K562 (cell line): ENCODE measurements at regions not wholly inside any gene's neighbourhood (a gene's known extent, or its start where the extent isn't known, plus 50 kb on each side); places are given as distances from the start of the nearest gene placed in this dataset.
A peak's percentile ranks its signal among the peaks of the same experiment; 100 is the strongest.

ENCODE experiments used
- ATAC-seq: fragments of 200-7000 bp; cut with Tn5 transposase; 3 replicates; pipeline ENCODE4 v1.9.1; 2020; ENCODE audit warnings: moderate library complexity
- BruUV-seq: library from RNA; stranded (reverse); fragments of 400-500 nt; replicated peaks from 2 replicates; lab custom pipeline; 2021; lab: Mats Ljungman, UMichigan
- CTCF ChIA-PET: fragments of 300-600 bp; formaldehyde crosslinking; extraction: SDS; loops from one replicate; lab custom pipeline; 2021; ENCODE audit warnings: low intra/inter-chr PET ratio; lab: Yijun Ruan, JAX
- POLR2A ChIA-PET: fragments of 300-600, 350-650 bp; sonication (Branson Sonifier 250); formaldehyde crosslinking; extraction: SDS; loops from one replicate; lab custom pipeline; 2021; ENCODE audit warnings: antibody characterized with exemption, inconsistent platforms; lab: Yijun Ruan, JAX
- DNase-seq, 4 experiments: peaks; one replicate each; pipeline versions ENCODE4 v3.0.0 to v3.0.0-alpha.2; 2011 to 2018; ENCODE audit warnings: low spot score in 3 of 4, mixed read lengths in 3 of 4; ENCODE audit errors: extremely low read depth in 1 of 4
- FAIRE-seq: peaks from 2 replicates; lab custom pipeline; 2011; peaks lifted over from hg19 to GRCh38; lab: Jason Lieb, UNC
- H2AFZ ChIP-seq: 2 replicates; pipeline ENCODE4 v1.6.0; 2011; ENCODE audit warnings: low read depth, low read length, control low read depth, inconsistent platforms
- H3K27ac ChIP-seq: fragments of 200-600 bp; 3 replicates; pipeline ENCODE4 v1.8.0; 2011; ENCODE audit warnings: low read depth, mild to moderate bottlenecking, control low read depth, inconsistent platforms, low read length, moderate library complexity, mixed read lengths; ENCODE audit errors: extremely low read depth
- H3K27me3 ChIP-seq, 2 experiments: fragments of 300-600 bp in 1 of 2; 2 replicates in 1 of 2; 3 replicates in 1 of 2; pipeline versions ENCODE4 v1.6.0 to v1.8.0; 2011; ENCODE audit warnings: inconsistent platforms in 2 of 2, low read length in 2 of 2, mild to moderate bottlenecking in 1 of 2, mixed read lengths in 1 of 2, moderate library complexity in 1 of 2; ENCODE audit not compliant: control insufficient read depth in 2 of 2, insufficient read depth in 2 of 2
- H3K36me3 ChIP-seq: fragments of 300-600 bp; 3 replicates; pipeline ENCODE4 v1.8.0; 2011; ENCODE audit warnings: mild to moderate bottlenecking, low read length, inconsistent platforms; ENCODE audit not compliant: control insufficient read depth, insufficient read depth
- H3K4me1 ChIP-seq, 2 experiments: fragments of 200-600 bp in 1 of 2; replicated peaks in 1 of 2; 2 replicates in 1 of 2; 3 replicates in 1 of 2; pipeline versions ENCODE4 v1.5.1 to v1.8.0; 2011; ENCODE audit warnings: inconsistent platforms in 2 of 2, low read length in 2 of 2, mild to moderate bottlenecking in 1 of 2, mixed read lengths in 1 of 2, moderate library complexity in 1 of 2; ENCODE audit not compliant: control insufficient read depth in 2 of 2, insufficient read depth in 2 of 2
- H3K4me2 ChIP-seq: 2 replicates; pipeline ENCODE4 v1.6.1; 2011; ENCODE audit warnings: low read length, control low read depth, inconsistent platforms, mixed read lengths; ENCODE audit not compliant: insufficient read depth
- H3K4me3 ChIP-seq: fragments of 200-600 bp; sonication (generic), shearing (Covaris generic); 2 replicates; pipeline ENCODE4 v1.5.1; 2016; ENCODE audit warnings: control low read depth, inconsistent platforms
- H3K79me2 ChIP-seq: fragments of 200-600 bp; 3 replicates; pipeline ENCODE4 v1.8.0; 2011; ENCODE audit warnings: low read length, inconsistent platforms; ENCODE audit not compliant: control insufficient read depth, insufficient read depth
- H3K9ac ChIP-seq, 2 experiments: 2 replicates each; pipeline versions ENCODE4 v1.6.0 to v1.6.1; 2011; ENCODE audit warnings: low read depth in 2 of 2, low read length in 2 of 2, control low read depth in 1 of 2, inconsistent platforms in 1 of 2, mild to moderate bottlenecking in 1 of 2, mixed read lengths in 1 of 2; ENCODE audit not compliant: insufficient read depth in 1 of 2
- H3K9me1 ChIP-seq: one replicate; pipeline ENCODE4 v1.6.0; 2011; ENCODE audit warnings: inconsistent platforms, mild to moderate bottlenecking, low read length, moderate library complexity; ENCODE audit not compliant: control insufficient read depth, insufficient read depth
- H3K9me3 ChIP-seq: replicated peaks from 2 replicates; pipeline ENCODE4 v1.5.1; 2011; ENCODE audit warnings: low read depth, low read length, inconsistent platforms; ENCODE audit not compliant: control insufficient read depth, insufficient read depth
- H4K20me1 ChIP-seq: replicated peaks from 2 replicates; pipeline ENCODE4 v1.6.1; 2011; ENCODE audit warnings: low read length, inconsistent platforms, mixed read lengths; ENCODE audit not compliant: control insufficient read depth, insufficient read depth
- CEBPG ChIP-seq, 3 experiments: fragments of 200-800 bp in 1 of 3; sonication (Bioruptor generic) in 1 of 3; sonication (generic) in 1 of 3; formaldehyde crosslinking in 1 of 3; IDR thresholded peaks in 2 of 3; conservative IDR thresholded peaks in 1 of 3; 2 replicates each; pipeline versions ENCODE4 v1.6.1 to v1.8.0; 2016 to 2022; ENCODE audit warnings: missing compliant biosample characterization in 2 of 3, missing genetic modification characterization in 2 of 3, mild to moderate bottlenecking in 1 of 3, missing genetic modification reagents in 1 of 3
- E2F8 ChIP-seq: fragments of 450-650 bp; IDR thresholded peaks from 2 replicates; pipeline ENCODE4 v1.7.1; 2018; ENCODE audit warnings: mild to moderate bottlenecking, low read depth; ENCODE audit not compliant: partially characterized antibody
- ETV1 ChIP-seq: fragments of 450-650 bp; conservative IDR thresholded peaks from 2 replicates; pipeline ENCODE4 v1.6.1; 2016; ENCODE audit warnings: missing genetic modification characterization, control low read depth, low read depth, missing compliant biosample characterization
- HSF4 ChIP-seq: fragments of 250-450 bp; sonication (Bioruptor Pico); IDR thresholded peaks from 2 replicates; pipeline ENCODE4 v2.1.2; 2022; ENCODE audit warnings: mild to moderate bottlenecking, moderate library complexity, borderline replicate concordance
- NUFIP1 ChIP-seq: fragments of 450-650 bp; IDR thresholded peaks from 2 replicates; pipeline ENCODE4 v1.6.1; 2018; ENCODE audit not compliant: partially characterized antibody
- SFPQ ChIP-seq: fragments of 200-400 bp; formaldehyde crosslinking; IDR thresholded peaks from 2 replicates; pipeline ENCODE4 v1.6.1; 2017; ENCODE audit warnings: mild to moderate bottlenecking, low read depth, low read length, moderate library complexity
- SMAD4 ChIP-seq: fragments of 250-450 bp; sonication (Bioruptor Pico); conservative IDR thresholded peaks from 2 replicates; pipeline ENCODE4 v1.8.0; 2021; ENCODE audit warnings: inconsistent platforms, mild to moderate bottlenecking, moderate library complexity
- ZC3H4 ChIP-seq: sonication (generic); formaldehyde crosslinking; IDR thresholded peaks from 2 replicates; pipeline ENCODE4 v1.9.0; 2021; ENCODE audit warnings: missing genetic modification reagents, borderline replicate concordance
- ZSCAN29 ChIP-seq: fragments of 450-650 bp; IDR thresholded peaks from 2 replicates; pipeline ENCODE4 v1.6.1; 2017
- WGBS: fragments of 100-300 bp; shearing (Covaris generic); methylation state at CpG from one replicate; pipeline ENCODE4 v1.1.6; 2016; ENCODE audit warnings: low coverage, mixed read lengths; ENCODE audit not compliant: insufficient coverage; ENCODE audit errors: missing lambda C conversion rate; 5-methylcytosine and 5-hydroxymethylcytosine counted together
- in situ Hi-C: fragments of 300-500 bp; cut with MboI; formaldehyde crosslinking; loops from 4 replicates; pipeline ENCODE4 v1.15.0; 2018; ENCODE audit warnings: inconsistent platforms, mixed read lengths
- intact Hi-C: fragments of 100-400 bp; cut with micrococcal nuclease; formaldehyde crosslinking; loops from 2 replicates; pipeline ENCODE4 v1.14.2; 2022

- TF ChIP-seq CEBPG (CRISPR knock-in tag; IDR thresholded peaks at IDR 0.05) (no peak), CEBPG (tag; conservative IDR thresholded peaks at IDR 0.05 in 1 of 2, IDR thresholded peaks at IDR 0.05 in 1 of 2) (peak in 1 of 2 experiments; percentile 37; a peak in 1 of 4 replicates), NUFIP1 (no peak), ETV1 (tag) (no peak), SMAD4 (CRISPR knock-in tag) (no peak)
- BruUV-seq: no TSS peak
- POLR2A ChIA-PET: no interaction called here
These were observed 678.3 kb downstream of the CBLN2 start for GRCh38 chr18:71865888-71866287.

GRCh38 chr18:71850602-71851001, 693.5 kb downstream of the CBLN2 start:
- Histone ChIP-seq H3K9ac (no peak overlapping the region), H3K27me3 (no peaks in the 10 kb centered on the region), H3K4me1 (no peaks in the 10 kb centered on the region), H3K27ac (no peak overlapping the region), H3K9me3 (no peaks in the 10 kb centered on the region), H3K36me3 (no peaks in the 10 kb centered on the region), H3K9me1 (no peaks in the 10 kb centered on the region), H3K4me3 (no peak overlapping the region), H2AFZ (no peak overlapping the region), H3K79me2 (no peaks in the 10 kb centered on the region), H3K4me2 (no peak overlapping the region), H4K20me1 (no peaks in the 10 kb centered on the region)
- in situ Hi-C loops (no loop called here), intact Hi-C loops (no loop called here)
- ATAC-seq (no peak), DNase-seq (no peak), FAIRE-seq (no peak)
- whole genome bisulfite sequencing: 0% methylated on average over 1 of the region's 1 CpG
- ChIA-PET POLR2A (no interaction called here), CTCF (no interaction called here)
- no TSS peak for BruUV-seq
- TF ChIP-seq SFPQ: no peak
- no peak for TF ChIP-seq HSF4 (CRISPR knock-in tag)
- TF ChIP-seq E2F8: no peak
- TF ChIP-seq ZC3H4 (CRISPR knock-in tag): no peak
- no peak for TF ChIP-seq ZSCAN29

More at GRCh38 chr18:71865888-71866287, 678.3 kb downstream of the CBLN2 start:
- Histone ChIP-seq H3K79me2 (no peaks in the 10 kb centered on the region), H4K20me1 (no peaks in the 10 kb centered on the region), H3K4me3 (no peak overlapping the region), H3K9ac (no peak overlapping the region), H3K4me1 (no peaks in the 10 kb centered on the region), H3K4me2 (no peak overlapping the region), H3K27me3 (no peaks in the 10 kb centered on the region), H3K27ac (no peak overlapping the region), H3K9me1 (no peaks in the 10 kb centered on the region), H2AFZ (no peak overlapping the region), H3K9me3 (no peaks in the 10 kb centered on the region), H3K36me3 (no peaks in the 10 kb centered on the region)
- no peak for DNase-seq
- CTCF ChIA-PET: no interaction called here
- no peak for FAIRE-seq
- intact Hi-C loops: no loop called here
- in situ Hi-C loops: no loop called here
- WGBS: 4% methylated on average over 5 of the region's 5 CpGs
- no peak for ATAC-seq
